HG02884 (cell line): ENCODE measurements at regions not wholly inside any gene's neighbourhood (a gene's known extent, or its start where the extent isn't known, plus 50 kb on each side); places are given as distances from the start of the nearest gene placed in this dataset.

ENCODE experiments used
- ATAC-seq: cut with Tn5 transposase; IDR thresholded peaks from one replicate; pipeline ENCODE4 v1.9.1; 2021; ENCODE audit warnings: mild to moderate bottlenecking, moderate library complexity; ENCODE audit not compliant: unreplicated experiment

DNA sequence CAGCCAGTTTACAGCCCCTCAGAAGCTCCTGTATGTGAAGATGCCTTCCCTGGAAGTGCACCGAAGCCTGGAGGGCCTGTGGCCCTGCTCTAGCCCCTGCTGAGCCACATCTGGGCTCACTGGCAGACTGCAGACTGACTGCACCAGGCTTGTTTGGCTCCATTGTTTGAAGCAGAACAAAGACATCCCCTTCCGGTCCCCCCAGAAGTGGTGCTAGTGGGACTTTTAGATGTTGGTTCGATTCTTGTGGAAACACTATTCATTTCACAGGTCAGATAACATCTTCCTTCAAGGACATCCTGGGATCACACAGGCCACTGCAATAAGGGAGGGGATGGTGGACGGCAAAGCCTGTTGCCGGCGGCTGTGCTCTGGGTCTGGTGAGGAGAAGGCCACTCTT, 57.8 kb upstream of the CBLN2 start:
- ATAC-seq: no peak

GRCh38 chr18:72601481-72601880, 57.3 kb upstream of the CBLN2 start:
- no peak for ATAC-seq
